ENCODE measurements at regions not wholly inside any gene's neighbourhood (a gene's known extent, or its start where the extent isn't known, plus 50 kb on each side); places are given as distances from the start of the nearest gene placed in this dataset.

DNA sequence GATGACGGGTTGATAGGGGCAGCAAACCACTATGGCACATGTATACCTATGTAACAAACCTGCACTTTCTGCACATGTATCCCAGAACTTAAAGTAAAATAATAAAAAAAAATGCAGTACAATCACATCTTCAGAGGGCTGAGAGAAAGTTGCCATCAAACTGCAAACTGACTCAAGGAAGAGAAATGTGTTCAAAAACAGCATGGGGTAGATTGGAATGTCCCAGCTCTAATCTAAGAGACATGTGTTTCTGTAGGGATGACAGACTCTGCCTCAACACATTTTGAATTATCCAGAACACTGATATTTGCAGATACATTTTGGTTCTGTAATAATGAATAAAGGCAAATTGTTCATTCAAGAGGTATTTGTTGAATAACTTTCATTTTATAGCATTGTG lies 171.2 kb upstream of the RUNX1 start:
- no peak for TF ChIP-seq ZNF133 (tag by site-specific recombination; IDR thresholded peaks at IDR 0.05)
- no peak for TF ChIP-seq ZNF138 (tag by site-specific recombination; IDR thresholded peaks at IDR 0.05; ENCODE audit: borderline replicate concordance)
- TF ChIP-seq, protein P1, sequence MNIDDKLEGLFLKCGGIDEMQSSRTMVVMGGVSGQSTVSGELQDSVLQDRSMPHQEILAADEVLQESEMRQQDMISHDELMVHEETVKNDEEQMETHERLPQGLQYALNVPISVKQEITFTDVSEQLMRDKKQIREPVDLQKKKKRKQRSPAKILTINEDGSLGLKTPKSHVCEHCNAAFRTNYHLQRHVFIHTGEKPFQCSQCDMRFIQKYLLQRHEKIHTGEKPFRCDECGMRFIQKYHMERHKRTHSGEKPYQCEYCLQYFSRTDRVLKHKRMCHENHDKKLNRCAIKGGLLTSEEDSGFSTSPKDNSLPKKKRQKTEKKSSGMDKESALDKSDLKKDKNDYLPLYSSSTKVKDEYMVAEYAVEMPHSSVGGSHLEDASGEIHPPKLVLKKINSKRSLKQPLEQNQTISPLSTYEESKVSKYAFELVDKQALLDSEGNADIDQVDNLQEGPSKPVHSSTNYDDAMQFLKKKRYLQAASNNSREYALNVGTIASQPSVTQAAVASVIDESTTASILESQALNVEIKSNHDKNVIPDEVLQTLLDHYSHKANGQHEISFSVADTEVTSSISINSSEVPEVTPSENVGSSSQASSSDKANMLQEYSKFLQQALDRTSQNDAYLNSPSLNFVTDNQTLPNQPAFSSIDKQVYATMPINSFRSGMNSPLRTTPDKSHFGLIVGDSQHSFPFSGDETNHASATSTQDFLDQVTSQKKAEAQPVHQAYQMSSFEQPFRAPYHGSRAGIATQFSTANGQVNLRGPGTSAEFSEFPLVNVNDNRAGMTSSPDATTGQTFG (tag by site-specific recombination; IDR thresholded peaks at IDR 0.05; ENCODE audit: borderline replicate concordance) = no peak
- TF ChIP-seq, protein P2, sequence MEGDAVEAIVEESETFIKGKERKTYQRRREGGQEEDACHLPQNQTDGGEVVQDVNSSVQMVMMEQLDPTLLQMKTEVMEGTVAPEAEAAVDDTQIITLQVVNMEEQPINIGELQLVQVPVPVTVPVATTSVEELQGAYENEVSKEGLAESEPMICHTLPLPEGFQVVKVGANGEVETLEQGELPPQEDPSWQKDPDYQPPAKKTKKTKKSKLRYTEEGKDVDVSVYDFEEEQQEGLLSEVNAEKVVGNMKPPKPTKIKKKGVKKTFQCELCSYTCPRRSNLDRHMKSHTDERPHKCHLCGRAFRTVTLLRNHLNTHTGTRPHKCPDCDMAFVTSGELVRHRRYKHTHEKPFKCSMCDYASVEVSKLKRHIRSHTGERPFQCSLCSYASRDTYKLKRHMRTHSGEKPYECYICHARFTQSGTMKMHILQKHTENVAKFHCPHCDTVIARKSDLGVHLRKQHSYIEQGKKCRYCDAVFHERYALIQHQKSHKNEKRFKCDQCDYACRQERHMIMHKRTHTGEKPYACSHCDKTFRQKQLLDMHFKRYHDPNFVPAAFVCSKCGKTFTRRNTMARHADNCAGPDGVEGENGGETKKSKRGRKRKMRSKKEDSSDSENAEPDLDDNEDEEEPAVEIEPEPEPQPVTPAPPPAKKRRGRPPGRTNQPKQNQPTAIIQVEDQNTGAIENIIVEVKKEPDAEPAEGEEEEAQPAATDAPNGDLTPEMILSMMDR (tag by site-specific recombination; IDR thresholded peaks at IDR 0.05) = no peak
- TF ChIP-seq ZNF274 (IDR thresholded peaks at IDR 0.05; ENCODE audit: low read length) = no peak
- TF ChIP-seq ZNF274 (tag by site-specific recombination; IDR thresholded peaks at IDR 0.05; ENCODE audit: borderline replicate concordance) = no peak
- TF ChIP-seq ZNF335 (tag by site-specific recombination; conservative IDR thresholded peaks at IDR 0.05) = no peak
- no peak for TF ChIP-seq ZNF707 (tag by site-specific recombination; IDR thresholded peaks at IDR 0.05)
- TF ChIP-seq, protein P3, sequence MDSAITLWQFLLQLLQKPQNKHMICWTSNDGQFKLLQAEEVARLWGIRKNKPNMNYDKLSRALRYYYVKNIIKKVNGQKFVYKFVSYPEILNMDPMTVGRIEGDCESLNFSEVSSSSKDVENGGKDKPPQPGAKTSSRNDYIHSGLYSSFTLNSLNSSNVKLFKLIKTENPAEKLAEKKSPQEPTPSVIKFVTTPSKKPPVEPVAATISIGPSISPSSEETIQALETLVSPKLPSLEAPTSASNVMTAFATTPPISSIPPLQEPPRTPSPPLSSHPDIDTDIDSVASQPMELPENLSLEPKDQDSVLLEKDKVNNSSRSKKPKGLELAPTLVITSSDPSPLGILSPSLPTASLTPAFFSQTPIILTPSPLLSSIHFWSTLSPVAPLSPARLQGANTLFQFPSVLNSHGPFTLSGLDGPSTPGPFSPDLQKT (IDR thresholded peaks at IDR 0.05; ENCODE audit: borderline replicate concordance, low read depth, low read length) = no peak
- TF ChIP-seq SETDB1 (IDR thresholded peaks at IDR 0.05; ENCODE audit: insufficient read length, low read length) = no peak

Measured in HEK293 (cell line).